ENCODE measurements at regions not wholly inside any gene's neighbourhood (a gene's known extent, or its start where the extent isn't known, plus 50 kb on each side); places are given as distances from the start of the nearest gene placed in this dataset.

- TF ChIP-seq CTCF (IDR thresholded peaks at IDR 0.05) (no peak), POLR2A (IDR thresholded peaks at IDR 0.05) (no peak)
Measured at GRCh38 chr4:176406297-176406696, 86.5 kb downstream of the SPCS3 start.
